DOHH2 (cell line): ENCODE measurements at regions not wholly inside any gene's neighbourhood (a gene's known extent, or its start where the extent isn't known, plus 50 kb on each side); places are given as distances from the start of the nearest gene placed in this dataset.

Experiments used
- EZH2phosphoT487 ChIP-seq: fragments of 200-600 bp; sonication (generic); IDR thresholded peaks from 2 replicates; pipeline ENCODE4 v1.6.1; 2017; ENCODE audit warnings: borderline replicate concordance, mild to moderate bottlenecking, antibody characterized with exemption, low read length, moderate library complexity, mixed read lengths
- TF ChIP-seq, protein P1 (sequence below): fragments of 200-600 bp; sonication (generic); IDR thresholded peaks from one replicate; pipeline ENCODE4 v1.5.1; 2014; ENCODE audit warnings: antibody characterized with exemption, mild to moderate bottlenecking, low read depth, low read length; ENCODE audit not compliant: poor library complexity, severe bottlenecking

DNA sequence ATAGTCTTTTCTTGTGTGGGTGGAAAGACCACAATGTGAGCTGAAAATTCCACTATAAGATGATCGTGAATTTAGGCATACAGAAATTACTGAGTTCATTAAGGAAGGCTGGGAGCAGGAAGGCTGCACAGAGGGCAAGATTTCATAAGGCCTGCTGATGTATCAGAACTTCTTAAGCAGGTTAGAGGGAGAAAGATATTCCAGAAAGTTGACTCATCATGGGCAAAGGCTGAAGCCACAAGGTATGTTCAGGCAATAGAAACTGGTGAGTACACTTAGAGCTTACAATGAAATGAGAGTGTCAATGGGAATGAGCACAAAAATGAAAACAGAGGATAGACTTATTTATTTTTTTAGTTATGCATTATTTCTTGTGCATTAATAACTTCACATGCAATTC lies 618.6 kb downstream of the CBLN4 start:
- TF ChIP-seq, protein P1, sequence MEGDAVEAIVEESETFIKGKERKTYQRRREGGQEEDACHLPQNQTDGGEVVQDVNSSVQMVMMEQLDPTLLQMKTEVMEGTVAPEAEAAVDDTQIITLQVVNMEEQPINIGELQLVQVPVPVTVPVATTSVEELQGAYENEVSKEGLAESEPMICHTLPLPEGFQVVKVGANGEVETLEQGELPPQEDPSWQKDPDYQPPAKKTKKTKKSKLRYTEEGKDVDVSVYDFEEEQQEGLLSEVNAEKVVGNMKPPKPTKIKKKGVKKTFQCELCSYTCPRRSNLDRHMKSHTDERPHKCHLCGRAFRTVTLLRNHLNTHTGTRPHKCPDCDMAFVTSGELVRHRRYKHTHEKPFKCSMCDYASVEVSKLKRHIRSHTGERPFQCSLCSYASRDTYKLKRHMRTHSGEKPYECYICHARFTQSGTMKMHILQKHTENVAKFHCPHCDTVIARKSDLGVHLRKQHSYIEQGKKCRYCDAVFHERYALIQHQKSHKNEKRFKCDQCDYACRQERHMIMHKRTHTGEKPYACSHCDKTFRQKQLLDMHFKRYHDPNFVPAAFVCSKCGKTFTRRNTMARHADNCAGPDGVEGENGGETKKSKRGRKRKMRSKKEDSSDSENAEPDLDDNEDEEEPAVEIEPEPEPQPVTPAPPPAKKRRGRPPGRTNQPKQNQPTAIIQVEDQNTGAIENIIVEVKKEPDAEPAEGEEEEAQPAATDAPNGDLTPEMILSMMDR, result no peak
- TF ChIP-seq EZH2phosphoT487, result no peak
